ENCODE measurements at regions not wholly inside any gene's neighbourhood (a gene's known extent, or its start where the extent isn't known, plus 50 kb on each side); places are given as distances from the start of the nearest gene placed in this dataset.

DNA sequence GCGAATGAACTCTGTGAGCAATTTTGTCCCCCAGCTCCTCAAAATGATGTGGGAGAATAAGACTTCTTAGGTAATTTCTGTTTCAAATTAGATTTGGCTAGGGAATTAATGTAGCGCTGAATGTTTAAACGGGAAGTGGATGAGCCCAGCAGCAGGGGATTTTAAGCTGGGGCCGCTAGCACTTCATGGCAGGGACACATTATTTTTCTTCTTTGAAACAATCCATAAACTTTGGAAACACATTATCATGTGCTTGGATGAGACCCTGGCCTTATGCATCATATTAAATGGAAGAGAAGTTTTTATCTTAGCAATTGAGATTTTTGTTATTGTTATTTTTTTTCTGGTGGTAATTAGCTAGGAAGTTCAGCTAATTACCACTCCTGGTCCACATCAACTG lies 74.2 kb upstream of the FUCA2 start:
- TF ChIP-seq, protein P1, sequence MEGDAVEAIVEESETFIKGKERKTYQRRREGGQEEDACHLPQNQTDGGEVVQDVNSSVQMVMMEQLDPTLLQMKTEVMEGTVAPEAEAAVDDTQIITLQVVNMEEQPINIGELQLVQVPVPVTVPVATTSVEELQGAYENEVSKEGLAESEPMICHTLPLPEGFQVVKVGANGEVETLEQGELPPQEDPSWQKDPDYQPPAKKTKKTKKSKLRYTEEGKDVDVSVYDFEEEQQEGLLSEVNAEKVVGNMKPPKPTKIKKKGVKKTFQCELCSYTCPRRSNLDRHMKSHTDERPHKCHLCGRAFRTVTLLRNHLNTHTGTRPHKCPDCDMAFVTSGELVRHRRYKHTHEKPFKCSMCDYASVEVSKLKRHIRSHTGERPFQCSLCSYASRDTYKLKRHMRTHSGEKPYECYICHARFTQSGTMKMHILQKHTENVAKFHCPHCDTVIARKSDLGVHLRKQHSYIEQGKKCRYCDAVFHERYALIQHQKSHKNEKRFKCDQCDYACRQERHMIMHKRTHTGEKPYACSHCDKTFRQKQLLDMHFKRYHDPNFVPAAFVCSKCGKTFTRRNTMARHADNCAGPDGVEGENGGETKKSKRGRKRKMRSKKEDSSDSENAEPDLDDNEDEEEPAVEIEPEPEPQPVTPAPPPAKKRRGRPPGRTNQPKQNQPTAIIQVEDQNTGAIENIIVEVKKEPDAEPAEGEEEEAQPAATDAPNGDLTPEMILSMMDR (IDR thresholded peaks at IDR 0.05): no peak
- Histone ChIP-seq H3K27ac (no peak overlapping the region), H3K4me3 (no peak overlapping the region)
- DNase-seq (ENCODE audit: low spot score): no peak

DNA sequence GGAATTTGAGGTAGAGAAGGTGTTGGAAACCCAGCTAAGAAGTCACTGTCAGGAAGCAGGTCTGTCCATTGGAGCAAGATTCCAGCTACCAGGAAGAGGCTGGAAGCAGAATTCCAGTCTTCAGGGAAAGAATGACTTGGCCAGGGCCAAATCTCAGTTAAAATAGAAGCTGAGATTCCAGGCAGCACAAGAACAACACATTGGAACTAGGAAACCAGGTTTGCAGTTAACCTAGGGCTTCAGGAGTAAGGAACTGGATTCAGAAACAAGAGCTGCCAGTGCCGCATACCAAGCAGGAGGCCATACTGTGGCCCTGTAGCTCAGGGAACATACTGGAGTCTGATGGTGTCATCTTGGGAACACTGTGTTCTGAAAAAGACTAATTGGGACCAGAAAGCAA lies 73.7 kb upstream of the FUCA2 start:
- H3K27ac ChIP-seq: no peak overlapping the region
- DNase-seq (ENCODE audit: low spot score): no peak

DNA sequence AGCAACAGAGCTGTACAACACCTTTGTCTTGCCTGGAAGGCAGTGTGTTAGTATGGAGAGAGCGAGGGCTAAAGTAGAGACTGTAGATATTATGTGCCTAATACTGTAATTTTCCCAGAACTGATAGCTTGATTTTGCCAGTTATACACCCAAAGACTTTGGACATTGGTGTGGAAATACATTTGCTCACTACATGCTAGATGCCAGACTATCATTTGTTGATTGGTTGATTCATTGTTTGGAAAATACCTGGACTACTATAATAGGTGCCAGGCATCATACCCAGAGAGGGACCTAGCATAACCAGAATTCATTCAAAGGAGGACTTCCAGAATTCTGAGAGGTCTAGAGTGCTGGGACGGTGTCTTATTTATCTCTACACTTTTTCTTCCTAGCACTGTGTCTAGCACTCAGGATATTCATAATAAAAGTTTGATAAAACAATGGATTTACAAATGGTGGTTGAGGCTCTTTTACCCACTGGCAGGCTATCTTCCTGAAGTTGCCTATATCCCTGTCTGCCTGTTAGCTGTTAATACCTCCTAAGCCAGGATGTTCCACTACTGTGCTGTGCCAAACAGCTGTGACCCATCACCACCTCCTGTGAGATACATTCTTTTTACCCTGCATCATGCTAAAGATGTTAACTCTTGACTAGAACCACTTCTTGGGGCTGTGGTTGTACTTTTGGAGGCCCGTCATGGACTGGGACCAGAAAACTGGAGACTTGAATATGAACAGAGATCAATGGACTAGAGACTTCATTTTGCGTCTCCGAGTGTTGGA lies 72.2 kb upstream of the FUCA2 start:
- no peak overlapping the region for H3K27ac ChIP-seq
- no peak for DNase-seq (ENCODE audit: low spot score)
- TF ChIP-seq, protein P1 (IDR thresholded peaks at IDR 0.05): no peak
- no peak overlapping the region for H3K4me3 ChIP-seq

More for the DNA sequence above, 73.7 kb upstream of the FUCA2 start:
- TF ChIP-seq, protein P1 (IDR thresholded peaks at IDR 0.05): no peak
- H3K4me3 ChIP-seq: no peak overlapping the region

DNA sequence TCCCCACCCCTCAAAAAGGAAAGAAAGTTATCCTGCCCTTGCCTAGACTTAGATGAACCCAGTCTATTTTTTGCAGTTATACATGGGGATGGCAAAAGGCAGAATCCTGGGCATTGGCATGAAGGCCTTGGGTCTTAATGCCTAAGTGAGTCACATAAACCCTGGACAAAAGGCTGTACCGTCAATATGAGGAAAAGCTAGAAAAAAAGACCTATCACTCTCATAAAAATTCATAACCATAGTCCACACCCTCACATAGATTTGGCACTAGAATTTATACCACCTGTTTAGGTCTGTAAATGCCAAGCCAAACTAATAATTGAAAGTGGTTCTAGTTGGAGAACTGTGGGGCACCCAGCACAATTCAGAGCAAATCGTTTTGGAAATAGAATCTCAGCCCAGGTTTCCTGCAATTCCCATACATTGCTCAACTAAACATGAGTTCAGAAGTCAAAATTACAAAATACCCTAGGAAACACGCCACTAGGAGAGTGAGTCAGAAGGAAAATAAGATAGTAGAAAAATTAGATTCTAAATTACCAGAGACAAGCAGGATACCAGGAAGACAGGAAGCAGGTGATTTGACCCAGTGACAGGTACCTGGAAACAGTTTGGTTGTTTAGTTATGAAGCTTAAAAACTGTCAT lies 70.4 kb upstream of the FUCA2 start:
- TF ChIP-seq, protein P1 (IDR thresholded peaks at IDR 0.05): no peak
- no peak for DNase-seq (ENCODE audit: low spot score)
- Histone ChIP-seq H3K4me3 (no peak overlapping the region), H3K27ac (no peak overlapping the region)

DNA sequence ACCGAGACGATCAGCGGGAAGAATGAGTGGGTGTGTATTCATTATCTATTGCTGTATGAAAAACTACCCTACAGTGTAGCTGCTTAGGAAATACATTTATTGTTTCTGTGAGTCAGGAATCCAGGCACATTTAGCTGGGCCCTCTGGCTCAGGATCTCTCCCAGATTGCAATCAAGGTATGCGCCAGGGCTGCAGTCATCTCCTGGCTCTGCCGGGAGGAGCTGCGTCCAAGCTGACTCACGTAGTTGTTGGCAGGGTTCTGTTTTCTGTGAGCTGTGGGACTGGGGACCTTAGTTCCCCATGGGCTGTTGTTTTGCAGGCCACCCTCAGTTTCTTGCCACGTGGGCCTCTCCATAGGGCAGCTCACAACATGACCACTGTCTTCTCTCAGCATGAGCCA lies 68.2 kb upstream of the FUCA2 start:
- no peak overlapping the region for H3K27ac ChIP-seq
- no peak for DNase-seq (ENCODE audit: low spot score)
- no peak overlapping the region for H3K4me3 ChIP-seq
- TF ChIP-seq, protein P1 (IDR thresholded peaks at IDR 0.05): no peak

DNA sequence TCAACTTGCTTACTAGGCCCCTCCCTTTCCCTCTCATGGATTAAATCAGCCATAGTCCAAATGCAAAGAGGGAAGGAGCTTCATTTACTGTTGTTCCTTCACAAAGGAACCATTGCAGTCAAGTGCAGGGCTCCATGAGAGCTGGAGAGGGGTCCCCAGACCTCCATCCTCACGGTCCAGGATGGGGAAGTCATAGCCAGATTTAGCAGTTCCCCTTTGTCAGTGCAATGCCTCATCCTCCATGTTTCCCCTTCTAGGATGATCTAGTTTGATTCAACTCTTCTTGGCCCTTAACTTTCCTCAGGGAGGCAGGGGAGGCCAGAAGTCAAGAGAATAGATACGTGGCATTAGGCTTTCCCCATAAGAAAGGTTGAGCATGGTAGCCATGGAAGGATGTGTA lies 66.5 kb upstream of the FUCA2 start:
- H3K4me3 ChIP-seq: no peak overlapping the region
- DNase-seq (ENCODE audit: low spot score): no peak
- H3K27ac ChIP-seq: no peak overlapping the region
- TF ChIP-seq, protein P1 (IDR thresholded peaks at IDR 0.05): no peak

All from coronary artery (tissue), 2 donors.